Stimulated activated CD8-positive, alpha-beta memory T cell treated with anti-CD3 and anti-CD28 coated beads, Interleukin-2, amount 100 ng/mL, for 48 hours (primary cell): ENCODE measurements at regions not wholly inside any gene's neighbourhood (a gene's known extent, or its start where the extent isn't known, plus 50 kb on each side); places are given as distances from the start of the nearest gene placed in this dataset.

ENCODE experiments used
- DNase-seq, 2 donors: peaks; one replicate each; pipeline ENCODE4 v3.0.0-alpha.2; 2020; ENCODE audit warnings: low read depth in 2 of 2

DNA sequence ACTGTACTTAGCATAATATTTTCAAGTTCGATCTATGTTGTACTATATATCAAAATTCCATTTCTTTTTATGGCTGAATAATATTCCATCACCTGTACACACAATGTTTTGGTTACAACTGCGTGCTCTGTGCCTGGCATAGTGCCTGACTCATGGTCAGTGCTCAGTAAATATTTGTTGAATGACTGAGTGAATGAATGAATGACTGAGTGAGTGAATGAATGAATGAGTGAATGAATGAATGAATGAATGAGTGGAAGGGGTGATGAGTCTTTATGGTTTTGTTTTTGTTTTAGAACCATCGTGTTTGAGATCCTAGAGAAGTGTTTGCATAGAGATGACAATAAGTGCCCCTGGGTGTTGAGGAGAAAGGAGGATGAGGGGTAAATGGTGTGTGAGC, 155.3 kb downstream of the MRM1 start:
- no peak for DNase-seq

DNA sequence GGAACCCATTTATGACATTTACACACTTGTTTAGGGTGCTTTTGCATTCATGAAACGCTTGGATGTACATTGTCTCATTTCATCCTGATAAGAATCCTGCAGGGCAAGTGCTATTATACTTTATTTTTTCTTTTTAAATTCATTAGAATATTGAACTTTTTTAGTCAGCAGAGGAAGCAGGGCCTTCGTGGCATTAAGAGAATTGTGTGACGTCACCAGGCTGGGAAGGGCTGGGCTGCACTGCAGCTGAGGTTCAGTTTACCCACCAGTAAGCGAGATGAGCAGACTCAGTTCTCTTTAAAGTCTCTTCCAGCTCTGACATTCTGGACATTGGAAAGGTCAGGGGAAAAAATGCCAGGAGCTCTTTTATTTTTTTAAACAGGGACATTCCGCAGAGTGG, 159.0 kb downstream of the MRM1 start:
- DNase-seq, result no peak

DNA sequence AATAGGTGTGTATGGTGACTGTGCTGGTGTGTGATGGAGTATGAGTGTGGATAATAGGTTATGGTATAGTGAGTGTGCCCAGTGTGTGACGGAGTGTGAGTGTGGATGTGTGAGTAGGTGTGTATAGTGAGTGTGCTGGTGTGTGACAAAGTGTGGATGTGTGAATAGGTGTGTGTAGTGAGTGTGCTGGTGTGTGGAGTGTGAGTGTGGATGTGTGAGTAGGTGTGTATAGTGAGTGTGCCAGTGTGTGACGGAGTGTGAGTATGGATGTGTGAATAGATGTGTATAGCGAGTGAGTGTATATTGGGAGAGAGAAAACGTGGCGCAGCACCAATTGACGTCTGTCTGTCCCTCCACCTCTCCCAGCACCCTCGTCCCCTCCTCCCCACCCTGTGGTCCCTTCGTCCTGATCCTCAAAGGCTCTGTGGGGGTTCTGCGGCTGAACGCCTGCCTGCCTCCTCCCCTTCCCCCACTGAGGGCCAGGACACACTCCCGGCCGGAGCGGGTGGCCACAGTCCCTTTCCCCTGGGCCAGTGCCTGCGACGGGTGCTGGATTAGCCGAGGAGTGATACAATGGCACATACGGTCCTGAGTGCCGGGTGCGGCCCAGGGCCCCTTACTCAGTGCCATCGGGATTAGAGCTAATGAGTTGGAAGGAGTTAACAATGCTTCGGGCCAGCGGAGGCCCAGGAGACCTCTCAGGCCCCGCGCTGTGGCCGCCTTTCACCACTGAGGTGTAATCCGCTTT, 160.0 kb downstream of the MRM1 start:
- DNase-seq, result no peak

- no peak for DNase-seq
Observed at GRCh38 chr17:36765436-36766043, 164.2 kb downstream of the MRM1 start.

DNA sequence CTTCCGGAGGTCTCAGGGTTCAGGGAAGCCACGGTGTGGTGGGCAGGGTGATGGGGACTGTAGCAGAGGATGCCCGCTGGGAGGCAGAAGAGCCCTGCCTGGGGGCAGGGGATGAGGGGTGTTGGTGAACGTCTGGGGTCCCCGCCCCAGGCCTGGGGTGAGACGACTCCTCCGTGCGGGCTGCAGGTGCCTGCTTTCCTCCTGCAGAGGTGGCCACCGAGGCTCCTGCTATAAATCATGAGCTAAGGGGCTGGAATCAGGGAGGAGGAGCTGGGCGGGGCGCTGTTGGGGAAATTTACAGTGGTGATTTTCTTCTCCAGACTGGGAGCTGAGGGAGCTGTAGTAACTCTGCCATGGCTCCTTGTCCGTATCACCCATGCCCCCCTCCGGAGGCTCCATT, 167.0 kb downstream of the MRM1 start:
- DNase-seq, result no peak

DNA sequence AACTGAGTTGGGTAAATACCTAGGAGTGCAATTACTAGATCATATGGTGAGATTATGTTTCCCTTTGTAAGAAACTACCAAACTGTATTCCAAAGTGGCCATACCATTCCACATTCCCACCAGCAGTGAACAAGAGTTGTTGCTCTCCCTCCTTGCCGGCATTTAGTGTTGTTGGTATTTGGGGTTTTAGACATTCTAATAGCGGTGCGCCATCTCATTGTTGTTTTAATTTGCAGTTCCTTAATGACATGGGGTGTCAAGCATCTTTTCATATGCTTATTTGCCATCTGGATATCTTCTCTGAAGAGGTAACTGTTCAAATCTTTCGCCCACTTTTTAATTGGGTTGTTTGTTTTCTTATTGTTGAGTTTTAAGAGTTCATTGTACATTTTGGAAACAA, 164.2 kb upstream of the LHX1 start:
- DNase-seq, result no peak

DNA sequence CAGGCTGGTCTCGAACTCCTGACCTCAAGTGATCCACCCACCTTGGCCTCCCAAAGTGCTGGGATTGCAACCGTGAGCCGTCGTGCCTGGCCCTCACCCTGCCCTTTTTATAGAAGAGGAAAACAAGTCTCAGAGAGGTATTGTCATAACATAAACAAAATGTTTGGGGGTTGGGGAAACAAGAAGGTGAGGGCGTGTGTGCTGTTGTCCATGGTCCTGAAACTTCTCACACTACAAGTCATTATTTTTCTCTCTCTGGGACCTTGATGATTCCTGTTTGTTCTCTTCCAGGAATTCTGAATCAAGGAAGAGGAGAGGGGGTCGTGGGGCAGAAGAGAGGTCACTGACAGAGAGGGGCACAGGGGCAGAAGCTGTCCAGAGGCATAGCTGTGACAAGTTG, 160.2 kb upstream of the LHX1 start:
- DNase-seq, result no peak

GRCh38 chr17:36778448-36778847, 158.8 kb upstream of the LHX1 start:
- no peak for DNase-seq

DNA sequence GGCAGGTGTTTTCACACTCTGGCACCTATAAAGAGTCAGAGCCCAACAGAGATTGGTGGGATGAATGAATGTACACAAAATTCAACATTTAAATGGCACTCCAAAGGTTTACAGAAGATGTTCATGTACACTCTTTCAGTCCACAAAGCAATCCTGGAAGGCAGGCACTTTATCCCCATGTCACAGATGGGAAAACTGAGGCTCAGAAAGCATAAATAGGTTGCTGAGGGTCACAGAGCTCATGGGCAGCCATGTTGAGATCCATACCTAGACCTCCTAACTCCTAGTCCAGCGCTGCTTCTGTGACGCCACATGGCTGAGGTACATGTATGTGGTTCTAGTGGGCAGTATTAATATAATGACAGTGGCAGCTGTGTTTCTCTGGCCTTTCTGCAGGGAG, 157.7 kb upstream of the LHX1 start:
- no peak for DNase-seq

GRCh38 chr17:36784633-36785032, 152.6 kb upstream of the LHX1 start:
- no peak for DNase-seq

DNA sequence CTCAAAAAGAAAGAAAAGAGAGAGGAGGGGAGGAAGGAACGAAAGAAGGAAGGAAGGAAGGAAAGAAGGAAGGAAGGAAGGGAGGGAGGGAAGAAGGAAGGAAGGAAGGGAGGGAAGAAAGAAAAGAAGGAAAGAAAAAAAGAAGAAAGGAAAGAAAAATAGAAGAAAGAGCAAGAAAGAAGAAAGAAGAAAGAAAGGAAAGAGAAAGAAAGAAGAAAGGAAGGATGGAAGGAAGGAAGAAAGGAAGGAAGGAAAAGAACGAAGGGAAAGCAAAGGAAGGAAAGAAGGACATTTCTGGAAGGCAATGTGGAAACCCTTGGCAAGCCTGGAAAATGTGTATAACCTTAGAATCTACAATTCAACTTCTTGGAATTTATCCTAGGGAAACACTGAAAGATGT, 150.4 kb upstream of the LHX1 start:
- no peak for DNase-seq

GRCh38 chr17:36791150-36791941, 145.9 kb upstream of the LHX1 start:
- no peak for DNase-seq

DNA sequence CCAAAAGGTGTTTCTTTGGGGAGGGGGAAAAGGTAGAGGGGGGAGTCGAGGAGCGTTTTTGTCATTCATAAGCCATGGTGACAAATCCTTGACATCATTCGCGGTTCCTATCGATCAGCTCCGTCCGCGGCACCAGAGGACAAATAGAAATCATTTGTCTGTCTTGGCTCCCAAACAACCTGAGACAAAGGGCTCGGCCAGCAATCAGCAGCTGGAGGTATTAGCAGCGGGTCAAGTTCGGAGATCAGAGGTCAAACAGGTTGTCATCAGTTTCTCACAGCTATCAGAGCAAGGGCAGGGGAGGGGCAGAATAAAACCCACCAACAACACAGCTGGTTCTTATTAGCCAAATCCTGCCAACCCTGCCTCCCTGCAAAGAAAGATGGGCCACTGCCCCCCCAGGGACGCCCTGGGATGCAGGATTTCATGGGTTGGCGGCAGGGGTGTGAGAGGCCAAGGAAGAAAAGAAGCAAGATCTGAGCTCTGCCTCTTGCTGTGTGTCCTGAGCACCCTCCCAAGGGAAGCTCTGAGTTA, 145.3 kb upstream of the LHX1 start:
- DNase-seq, result no peak

DNA sequence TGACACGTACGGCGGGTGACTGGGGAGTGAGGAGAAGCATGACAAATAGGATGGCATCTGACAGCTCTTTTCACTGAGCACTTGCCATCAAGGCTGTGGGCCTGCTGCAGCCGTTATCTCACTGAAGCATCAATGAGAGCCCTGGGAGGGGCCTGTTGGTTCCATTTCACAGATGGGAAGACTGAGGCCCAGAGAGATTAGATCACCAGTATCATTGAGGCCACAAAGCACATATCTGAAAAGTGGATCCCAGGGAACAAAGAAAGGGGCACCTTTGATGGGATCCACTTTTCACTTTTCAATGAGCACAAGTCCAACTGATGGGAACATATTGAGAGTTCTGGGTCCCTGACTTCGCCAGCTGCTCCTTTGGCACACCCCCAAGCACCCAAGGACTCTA, 144.4 kb upstream of the LHX1 start:
- no peak for DNase-seq

DNA sequence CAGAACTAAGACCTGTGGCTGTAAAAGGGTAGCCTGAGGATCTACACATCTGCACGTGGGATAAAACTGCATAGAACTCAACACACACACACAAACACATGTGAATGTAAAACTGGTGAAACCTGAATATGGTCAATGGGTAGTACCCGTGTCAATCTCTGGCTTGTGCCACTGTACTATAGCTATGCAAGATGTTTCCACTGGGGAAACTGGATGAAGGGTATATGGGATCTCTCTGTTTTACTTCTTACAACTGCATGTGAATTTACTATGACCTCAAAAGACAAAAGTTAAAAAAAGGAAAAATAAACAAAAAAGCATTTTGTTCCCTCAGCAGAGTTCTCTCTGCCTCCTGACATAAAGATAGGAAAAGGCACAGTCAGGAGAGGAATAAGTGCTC, 143.3 kb upstream of the LHX1 start:
- no peak for DNase-seq

- no peak for DNase-seq
Observed at GRCh38 chr17:36807496-36808179, 129.6 kb upstream of the LHX1 start.

GRCh38 chr17:36808180-36808661, 129.1 kb upstream of the LHX1 start:
- no peak for DNase-seq

DNA sequence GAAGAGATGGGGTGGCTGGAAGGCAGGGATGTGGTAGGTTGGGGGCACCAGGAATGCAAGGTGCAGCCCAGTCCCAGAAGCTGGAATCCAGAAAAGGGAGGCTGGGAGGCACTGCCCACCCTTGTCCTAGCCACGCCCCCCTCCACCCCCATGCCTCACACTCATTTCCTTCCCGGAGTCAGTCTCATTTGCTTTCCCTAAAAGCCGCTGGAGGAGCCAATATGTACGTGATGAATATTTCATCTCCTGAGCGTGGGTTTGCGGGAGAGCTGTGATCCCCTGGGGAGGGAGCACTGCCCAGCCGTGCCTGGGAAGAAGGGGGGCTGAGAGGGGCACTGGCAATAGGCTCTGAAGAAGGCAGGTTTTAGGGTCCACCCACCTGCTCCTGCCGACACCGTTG, 124.5 kb upstream of the LHX1 start:
- DNase-seq, result no peak

DNA sequence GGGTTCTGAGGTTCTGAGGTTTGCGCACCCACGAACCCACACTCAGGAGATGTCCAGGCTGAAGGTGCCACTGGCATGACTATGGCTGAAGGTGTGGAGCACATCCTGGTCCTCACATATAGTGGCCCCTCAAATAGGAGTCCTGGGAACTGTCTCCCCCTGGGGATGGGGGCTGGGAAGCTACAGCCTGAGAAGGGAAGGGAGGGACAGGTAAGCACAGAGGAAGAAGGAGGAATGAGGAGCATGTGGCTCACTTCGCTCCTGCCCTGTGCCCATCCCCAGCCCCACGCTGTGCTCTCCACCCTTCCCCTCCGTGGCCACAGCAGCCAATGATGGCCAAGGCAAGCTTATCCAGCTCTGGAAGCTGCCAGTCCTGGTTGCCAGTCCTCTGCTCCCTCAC, 123.9 kb upstream of the LHX1 start:
- DNase-seq, result no peak

DNA sequence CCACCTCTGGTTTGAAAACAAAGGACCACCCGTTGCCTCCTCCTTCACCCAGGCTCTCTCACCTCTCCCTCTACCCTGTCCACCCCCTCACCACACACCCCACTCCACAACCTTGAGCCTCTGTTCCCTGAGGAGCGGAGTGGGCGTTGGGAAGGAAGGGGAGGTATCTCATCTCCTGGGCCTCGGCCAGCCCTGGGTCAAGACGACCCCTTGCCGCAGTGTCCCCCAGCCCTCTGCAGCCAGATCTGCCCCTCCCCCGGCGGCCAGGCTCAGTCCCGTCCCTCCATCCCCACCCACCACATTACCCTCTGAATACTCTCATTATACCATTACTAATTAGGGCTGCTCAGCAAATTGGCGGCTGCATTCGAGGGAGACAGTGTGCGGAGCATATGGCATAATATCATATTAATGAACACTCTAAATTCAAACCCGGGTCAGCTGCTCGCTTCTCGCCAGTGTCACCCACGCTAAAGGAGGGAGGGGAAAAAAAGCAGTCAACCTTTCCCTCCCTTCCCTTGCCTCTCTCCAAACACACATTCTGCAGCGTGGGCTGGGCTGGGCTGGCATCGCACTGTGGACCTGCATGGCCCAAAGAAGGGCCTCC, 123.2 kb upstream of the LHX1 start:
- no peak for DNase-seq

GRCh38 chr17:36814958-36815357, 122.3 kb upstream of the LHX1 start:
- DNase-seq, result no peak
